HCT116 (cell line): ENCODE measurements at regions not wholly inside any gene's neighbourhood (a gene's known extent, or its start where the extent isn't known, plus 50 kb on each side); places are given as distances from the start of the nearest gene placed in this dataset.

Experiments
- ATAC-seq: fragments of 200-7000 bp; cut with Tn5 transposase; 2 replicates; pipeline ENCODE4 v1.9.1; 2020; ENCODE audit warnings: mild to moderate bottlenecking, moderate library complexity
- BruUV-seq: library from RNA; stranded (reverse); fragments of 400-500 nt; replicated peaks from 2 replicates; lab custom pipeline; 2021; lab: Mats Ljungman, UMichigan
- CTCF ChIA-PET: fragments of 300-600 bp; sonication (Branson Sonifier 250); formaldehyde crosslinking; loops from one replicate; lab custom pipeline; 2021; ENCODE audit warnings: antibody characterized with exemption; lab: Charles Lee
- POLR2A ChIA-PET: fragments of 300-600, 350-600 bp; sonication (Branson Sonifier 250); formaldehyde crosslinking; loops from one replicate; lab custom pipeline; 2021; ENCODE audit warnings: antibody characterized with exemption; lab: Charles Lee
- RAD21 ChIA-PET, 2 experiments: fragments of 300-600 bp; sonication (Branson Sonifier 250); formaldehyde crosslinking; loops; one replicate each; lab custom pipeline; 2023; ENCODE audit warnings: low total read pairs in 2 of 2; ENCODE audit not compliant: uncharacterized antibody in 2 of 2, unreplicated experiment in 2 of 2, low non-redundant PET in 1 of 2; lab: Charles Lee
- DNase-seq: peaks from one replicate; pipeline ENCODE4 v3.0.0-alpha.2; 2010; ENCODE audit warnings: low read depth, low spot score
- H2AFZ ChIP-seq: fragments of 200-600 bp; shearing (Covaris generic), sonication (generic); 2 replicates; pipeline ENCODE4 v1.6.1; 2017; ENCODE audit warnings: low read depth, mixed run types, mixed read lengths, antibody characterized with exemption, low read length; ENCODE audit not compliant: poor library complexity, severe bottlenecking
- H3K27ac ChIP-seq: 2 replicates; pipeline ENCODE4 v1.5.1; 2012; ENCODE audit warnings: low read depth, low read length
- H3K27me3 ChIP-seq: fragments of 200-600 bp; sonication (generic); 2 replicates; pipeline ENCODE4 v1.6.1; 2016; ENCODE audit warnings: mixed run types, low read length, mixed read lengths; ENCODE audit not compliant: insufficient read depth
- H3K36me3 ChIP-seq, 2 experiments: fragments of 200-500 bp in 1 of 2; fragments of 200-600 bp in 1 of 2; sonication (Bioruptor generic) in 1 of 2; sonication (generic) in 1 of 2; 2 replicates each; pipeline versions ENCODE4 v1.5.1 to v1.6.1; 2014 to 2016; ENCODE audit warnings: low read length in 2 of 2, inconsistent platforms in 1 of 2, mixed read lengths in 1 of 2, mixed run types in 1 of 2; ENCODE audit not compliant: insufficient read depth in 2 of 2, control insufficient read depth in 1 of 2
- H3K4me1 ChIP-seq, 2 experiments: fragments of 200-600 bp in 1 of 2; sonication (generic) in 1 of 2; 2 replicates each; pipeline versions ENCODE4 v1.5.1 to v1.6.1; 2012 to 2017; ENCODE audit warnings: low read length in 2 of 2, inconsistent platforms in 1 of 2, mild to moderate bottlenecking in 1 of 2, mixed read lengths in 1 of 2, mixed run types in 1 of 2, moderate library complexity in 1 of 2; ENCODE audit not compliant: insufficient read depth in 2 of 2, control insufficient read depth in 1 of 2
- H3K4me2 ChIP-seq: fragments of 200-600 bp; sonication (generic); 2 replicates; pipeline ENCODE4 v1.6.1; 2017; ENCODE audit warnings: mixed run types, low read length, mixed read lengths
- H3K4me3 ChIP-seq, 2 experiments: fragments of 200-600 bp in 1 of 2; sonication (generic) in 1 of 2; replicated peaks in 1 of 2; 2 replicates each; pipeline ENCODE4 v1.5.1; 2011 to 2016; ENCODE audit warnings: low read length in 2 of 2, control low read depth in 1 of 2, low read depth in 1 of 2, mild to moderate bottlenecking in 1 of 2, mixed read lengths in 1 of 2, mixed run types in 1 of 2
- H3K79me2 ChIP-seq: fragments of 200-600 bp; sonication (generic); 2 replicates; pipeline ENCODE4 v1.6.1; 2017; ENCODE audit warnings: mild to moderate bottlenecking, mixed run types, low read length, moderate library complexity, mixed read lengths; ENCODE audit not compliant: insufficient read depth
- H3K9ac ChIP-seq: fragments of 200-600 bp; sonication (generic); 2 replicates; pipeline ENCODE4 v1.6.1; 2016; ENCODE audit warnings: low read length, mixed read lengths
- H3K9me2 ChIP-seq: fragments of 200-600 bp; sonication (generic), shearing (Covaris generic); 2 replicates; pipeline ENCODE4 v1.6.1; 2017; ENCODE audit warnings: mixed run types, mild to moderate bottlenecking, moderate library complexity; ENCODE audit not compliant: insufficient read depth
- H3K9me3 ChIP-seq, 2 experiments: fragments of 200-500 bp in 1 of 2; fragments of 200-600 bp in 1 of 2; sonication (Bioruptor generic) in 1 of 2; sonication (generic) in 1 of 2; 2 replicates each; pipeline ENCODE4 v1.6.1; 2014 to 2017; ENCODE audit warnings: low read length in 2 of 2, mixed read lengths in 2 of 2, inconsistent platforms in 1 of 2, low read depth in 1 of 2, mild to moderate bottlenecking in 1 of 2, mixed run types in 1 of 2, moderate library complexity in 1 of 2; ENCODE audit not compliant: control insufficient read depth in 1 of 2, insufficient read depth in 1 of 2
- H4K20me1 ChIP-seq: fragments of 200-600 bp; sonication (generic), shearing (Covaris generic); 2 replicates; pipeline ENCODE4 v1.6.1; 2017; ENCODE audit warnings: mixed run types, mild to moderate bottlenecking, moderate library complexity; ENCODE audit not compliant: insufficient read depth
- CEBPB ChIP-seq: IDR thresholded peaks from 2 replicates; pipeline ENCODE4 v1.6.1; 2012; ENCODE audit warnings: low read depth
- EGR1 ChIP-seq: IDR thresholded peaks from 2 replicates; pipeline ENCODE4 v1.6.1; 2012; ENCODE audit warnings: low read depth
- ELF1 ChIP-seq: IDR thresholded peaks from 2 replicates; pipeline ENCODE4 v1.6.1; 2012; ENCODE audit warnings: low read depth, borderline replicate concordance
- EZH2phosphoT487 ChIP-seq: fragments of 200-600 bp; IDR thresholded peaks from 2 replicates; pipeline ENCODE4 v1.6.1; 2018; ENCODE audit warnings: antibody characterized with exemption, borderline replicate concordance
- FOSL1 ChIP-seq: IDR thresholded peaks from 2 replicates; pipeline ENCODE4 v1.6.1; 2012; ENCODE audit warnings: low read depth
- JUND ChIP-seq: IDR thresholded peaks from 2 replicates; pipeline ENCODE4 v1.6.1; 2012
- MAX ChIP-seq: IDR thresholded peaks from 2 replicates; pipeline ENCODE4 v1.6.1; 2012
- POLR2A ChIP-seq: IDR thresholded peaks from 2 replicates; pipeline ENCODE4 v1.7.0; 2011; ENCODE audit warnings: borderline replicate concordance; ENCODE audit not compliant: insufficient read depth, insufficient read length; ENCODE audit errors: extremely low read depth
- SP1 ChIP-seq: IDR thresholded peaks from 2 replicates; pipeline ENCODE4 v1.6.1; 2012; ENCODE audit warnings: low read depth
- TCF7L2 ChIP-seq: IDR thresholded peaks from 2 replicates; pipeline ENCODE4 v1.7.0; 2011; ENCODE audit warnings: borderline replicate concordance, inconsistent platforms; ENCODE audit not compliant: insufficient read depth, insufficient read length; ENCODE audit errors: extremely low read depth
- YY1 ChIP-seq: IDR thresholded peaks from 2 replicates; pipeline ENCODE4 v1.6.1; 2011; ENCODE audit warnings: low read length, low read depth, moderate library complexity, mild to moderate bottlenecking; ENCODE audit not compliant: insufficient replicate concordance; ENCODE audit errors: extremely low read depth
- ZNF274 ChIP-seq: fragments of 200-500 bp; sonication (Bioruptor generic); IDR thresholded peaks from 2 replicates; pipeline ENCODE4 v1.6.1; 2014; ENCODE audit warnings: mild to moderate bottlenecking, low read depth, low read length, inconsistent platforms
- intact Hi-C: fragments of 100-400 bp; cut with micrococcal nuclease; formaldehyde crosslinking; loops from 2 replicates; pipeline ENCODE4 v1.10.0; 2022

- Histone ChIP-seq H3K4me1 (no peaks in the 10 kb centered on the region), H3K79me2 (no peaks in the 10 kb centered on the region), H3K4me3 (no peak overlapping the region), H3K9me3 (no peaks in the 10 kb centered on the region), H3K27ac (no peak overlapping the region), H4K20me1 (no peaks in the 10 kb centered on the region), H3K27me3 (peaks cover 21% of the 10 kb centered on the region; the same call in 1 of the 2 replicates), H2AFZ (no peak overlapping the region), H3K4me2 (no peak overlapping the region), H3K9me2 (no peaks in the 10 kb centered on the region), H3K9ac (no peak overlapping the region), H3K36me3 (no peaks in the 10 kb centered on the region)
- BruUV-seq, result no TSS peak
- intact Hi-C loops, result no loop called here
- CTCF ChIA-PET, result no interaction called here
- POLR2A ChIA-PET, result interaction anchor here (1.0 kb wide), 1 partner anchor 95 kb away, joined by 3 read pairs; the partner anchor contains the start of gene TNRC6C
- DNase-seq (no peak), ATAC-seq (no peak; the same call in 1 of the 2 replicates)
- TF ChIP-seq JUND, result no peak
- TF ChIP-seq FOSL1, result no peak
- TF ChIP-seq ELF1, result no peak
- TF ChIP-seq EZH2phosphoT487, result no peak
- no peak for TF ChIP-seq EGR1
- TF ChIP-seq TCF7L2, result no peak
- TF ChIP-seq CEBPB, result no peak
- TF ChIP-seq SP1, result no peak
- no peak for TF ChIP-seq MAX
- TF ChIP-seq POLR2A, result no peak
- no peak for TF ChIP-seq ZNF274
- TF ChIP-seq YY1, result no peak
- RAD21 ChIA-PET, result no interaction called here
Observed at GRCh38 chr17:77863814-77864161, 94.7 kb upstream of the TNRC6C start.
